ENCODE measurements at regions not wholly inside any gene's neighbourhood (a gene's known extent, or its start where the extent isn't known, plus 50 kb on each side); places are given as distances from the start of the nearest gene placed in this dataset.

DNA sequence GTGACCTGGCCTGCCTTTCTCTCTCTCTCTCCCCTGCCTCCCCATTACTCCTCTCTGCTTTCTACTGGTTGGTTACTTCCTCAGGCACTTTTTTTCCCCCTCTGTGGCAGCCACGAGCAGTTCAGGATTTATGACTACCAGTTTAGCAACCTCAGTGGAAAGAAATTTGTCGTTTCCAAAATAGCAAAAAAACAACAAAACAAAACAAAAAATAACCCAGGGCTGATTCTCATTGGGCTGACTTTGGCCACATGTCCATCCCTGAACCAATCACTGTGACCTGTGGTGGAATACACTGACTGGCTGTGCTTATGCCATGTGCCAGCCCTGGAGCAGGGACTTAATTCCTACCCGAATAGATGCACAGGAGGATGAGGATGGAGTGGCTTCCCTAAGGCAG, 137.4 kb downstream of the TFAP2C start:
- Histone ChIP-seq H3K79me2 (ENCODE audit: insufficient read depth, low read length) (no peaks in the 10 kb centered on the region), H3K27ac (ENCODE audit: low read depth, low read length) (no peak overlapping the region), H2AFZ (ENCODE audit: low read depth, low read length, poor library complexity, severe bottlenecking) (no peak overlapping the region), H3K27me3 (ENCODE audit: insufficient read depth, low read length) (no peaks in the 10 kb centered on the region), H3K9ac (ENCODE audit: low read length) (no peak overlapping the region), H3K9me2 (ENCODE audit: insufficient read depth) (no peaks in the 10 kb centered on the region), H3K4me3 (replicated peaks in 1 of 2; ENCODE audit: low read depth in 1 of 2, low read length in 2 of 2) (no peak overlapping the region), H3K9me3 (ENCODE audit: control insufficient read depth in 1 of 2, insufficient read depth in 1 of 2, low read depth in 1 of 2, low read length in 2 of 2) (no peaks in the 10 kb centered on the region), H3K4me2 (ENCODE audit: low read length) (no peak overlapping the region), H3K4me1 (ENCODE audit: control insufficient read depth in 1 of 2, insufficient read depth in 2 of 2, low read length in 2 of 2) (no peaks in the 10 kb centered on the region), H4K20me1 (ENCODE audit: insufficient read depth) (no peaks in the 10 kb centered on the region), H3K36me3 (ENCODE audit: control insufficient read depth in 1 of 2, insufficient read depth in 2 of 2, low read length in 2 of 2) (no peaks in the 10 kb centered on the region)
- BruUV-seq (replicated peaks) = no TSS peak
- intact Hi-C loops (cut with micrococcal nuclease) = no loop called here
- ChIA-PET POLR2A (no interaction called here), CTCF (no interaction called here), RAD21 (ENCODE audit: low non-redundant PET in 1 of 2, low total read pairs in 2 of 2, uncharacterized antibody in 2 of 2, unreplicated experiment in 2 of 2) (no interaction called here)
- ATAC-seq (no peak), DNase-seq (ENCODE audit: low read depth, low spot score) (no peak)
- TF ChIP-seq RAD21 (IDR thresholded peaks at IDR 0.05; ENCODE audit: low read depth) = no peak

DNA sequence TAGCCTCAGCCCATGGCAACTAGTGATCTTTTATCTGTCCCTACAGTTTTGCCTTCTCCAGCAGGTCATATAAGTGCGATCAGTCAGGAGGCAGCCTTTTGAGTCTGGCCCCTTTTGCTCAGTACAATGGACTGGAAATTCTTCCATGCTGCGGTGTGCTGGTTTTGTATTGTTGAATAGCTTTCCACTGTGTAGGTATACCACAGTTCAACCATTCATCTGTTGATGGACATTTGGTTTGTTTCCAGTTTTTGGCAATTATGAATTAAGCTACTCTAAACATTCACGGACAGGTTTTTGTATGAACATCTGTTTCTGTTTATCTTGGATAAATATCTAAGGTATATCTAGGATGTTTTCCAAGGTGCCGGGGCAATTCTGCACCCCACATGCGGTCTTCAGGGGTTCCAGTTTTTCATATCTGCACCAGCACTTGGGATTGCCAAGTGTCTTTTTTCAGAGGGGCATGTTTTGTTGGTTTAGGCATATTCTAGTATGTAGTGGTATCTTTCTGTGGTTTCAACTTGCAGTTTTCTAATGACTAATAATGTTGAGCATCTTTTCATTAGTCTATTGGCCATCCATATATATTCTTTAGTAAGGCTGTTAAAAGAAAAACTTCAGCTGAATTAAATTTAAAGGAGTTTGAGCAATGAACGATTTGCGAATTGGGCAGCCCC, 141.0 kb downstream of the TFAP2C start:
- H3K4me3 ChIP-seq (replicated peaks in 1 of 2; ENCODE audit: low read depth in 1 of 2, low read length in 2 of 2) = no peak overlapping the region
- ATAC-seq (no peak), DNase-seq (ENCODE audit: low read depth, low spot score) (no peak)
- no peak overlapping the region for H3K9ac ChIP-seq (ENCODE audit: low read length)
- ChIA-PET RAD21 (ENCODE audit: low non-redundant PET in 1 of 2, low total read pairs in 2 of 2, uncharacterized antibody in 2 of 2, unreplicated experiment in 2 of 2) (no interaction called here), CTCF (no interaction called here), POLR2A (no interaction called here)
- H3K9me2 ChIP-seq (ENCODE audit: insufficient read depth) = no peaks in the 10 kb centered on the region
- intact Hi-C loops (cut with micrococcal nuclease) = no loop called here
- no peak overlapping the region for H2AFZ ChIP-seq (ENCODE audit: low read depth, low read length, poor library complexity, severe bottlenecking)
- no peaks in the 10 kb centered on the region for H3K4me1 ChIP-seq (ENCODE audit: control insufficient read depth in 1 of 2, insufficient read depth in 2 of 2, low read length in 2 of 2)
- no peaks in the 10 kb centered on the region for H3K27me3 ChIP-seq (ENCODE audit: insufficient read depth, low read length)
- no peaks in the 10 kb centered on the region for H3K36me3 ChIP-seq (ENCODE audit: control insufficient read depth in 1 of 2, insufficient read depth in 2 of 2, low read length in 2 of 2)
- H4K20me1 ChIP-seq (ENCODE audit: insufficient read depth) = no peaks in the 10 kb centered on the region
- BruUV-seq (replicated peaks) = no TSS peak
- H3K79me2 ChIP-seq (ENCODE audit: insufficient read depth, low read length) = no peaks in the 10 kb centered on the region
- no peak overlapping the region for H3K27ac ChIP-seq (ENCODE audit: low read depth, low read length)
- no peaks in the 10 kb centered on the region for H3K9me3 ChIP-seq (ENCODE audit: control insufficient read depth in 1 of 2, insufficient read depth in 1 of 2, low read depth in 1 of 2, low read length in 2 of 2)
- no peak for TF ChIP-seq EZH2 (IDR thresholded peaks at IDR 0.05)
- no peak for TF ChIP-seq TCF7L2 (IDR thresholded peaks at IDR 0.05; ENCODE audit: borderline replicate concordance, extremely low read depth, insufficient read depth, insufficient read length)
- TF ChIP-seq ZNF274 (IDR thresholded peaks at IDR 0.05; ENCODE audit: low read depth, low read length) = no peak
- TF ChIP-seq YY1 (IDR thresholded peaks at IDR 0.05; ENCODE audit: extremely low read depth, insufficient replicate concordance, low read depth, low read length) = no peak
- no peak for TF ChIP-seq ZFX (IDR thresholded peaks at IDR 0.05)
- TF ChIP-seq MAX (IDR thresholded peaks at IDR 0.05) = no peak
- TF ChIP-seq RAD21 (IDR thresholded peaks at IDR 0.05; ENCODE audit: low read depth) = no peak
- TF ChIP-seq, protein P1, sequence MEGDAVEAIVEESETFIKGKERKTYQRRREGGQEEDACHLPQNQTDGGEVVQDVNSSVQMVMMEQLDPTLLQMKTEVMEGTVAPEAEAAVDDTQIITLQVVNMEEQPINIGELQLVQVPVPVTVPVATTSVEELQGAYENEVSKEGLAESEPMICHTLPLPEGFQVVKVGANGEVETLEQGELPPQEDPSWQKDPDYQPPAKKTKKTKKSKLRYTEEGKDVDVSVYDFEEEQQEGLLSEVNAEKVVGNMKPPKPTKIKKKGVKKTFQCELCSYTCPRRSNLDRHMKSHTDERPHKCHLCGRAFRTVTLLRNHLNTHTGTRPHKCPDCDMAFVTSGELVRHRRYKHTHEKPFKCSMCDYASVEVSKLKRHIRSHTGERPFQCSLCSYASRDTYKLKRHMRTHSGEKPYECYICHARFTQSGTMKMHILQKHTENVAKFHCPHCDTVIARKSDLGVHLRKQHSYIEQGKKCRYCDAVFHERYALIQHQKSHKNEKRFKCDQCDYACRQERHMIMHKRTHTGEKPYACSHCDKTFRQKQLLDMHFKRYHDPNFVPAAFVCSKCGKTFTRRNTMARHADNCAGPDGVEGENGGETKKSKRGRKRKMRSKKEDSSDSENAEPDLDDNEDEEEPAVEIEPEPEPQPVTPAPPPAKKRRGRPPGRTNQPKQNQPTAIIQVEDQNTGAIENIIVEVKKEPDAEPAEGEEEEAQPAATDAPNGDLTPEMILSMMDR (IDR thresholded peaks at IDR 0.05 in 2 of 3, conservative IDR thresholded peaks at IDR 0.05 in 1 of 3; ENCODE audit: borderline replicate concordance in 1 of 3, insufficient read depth in 1 of 3, low read depth in 2 of 3, low read length in 2 of 3) = no peak
- no peak for TF ChIP-seq CEBPB (IDR thresholded peaks at IDR 0.05; ENCODE audit: low read depth)
- TF ChIP-seq, protein P2, sequence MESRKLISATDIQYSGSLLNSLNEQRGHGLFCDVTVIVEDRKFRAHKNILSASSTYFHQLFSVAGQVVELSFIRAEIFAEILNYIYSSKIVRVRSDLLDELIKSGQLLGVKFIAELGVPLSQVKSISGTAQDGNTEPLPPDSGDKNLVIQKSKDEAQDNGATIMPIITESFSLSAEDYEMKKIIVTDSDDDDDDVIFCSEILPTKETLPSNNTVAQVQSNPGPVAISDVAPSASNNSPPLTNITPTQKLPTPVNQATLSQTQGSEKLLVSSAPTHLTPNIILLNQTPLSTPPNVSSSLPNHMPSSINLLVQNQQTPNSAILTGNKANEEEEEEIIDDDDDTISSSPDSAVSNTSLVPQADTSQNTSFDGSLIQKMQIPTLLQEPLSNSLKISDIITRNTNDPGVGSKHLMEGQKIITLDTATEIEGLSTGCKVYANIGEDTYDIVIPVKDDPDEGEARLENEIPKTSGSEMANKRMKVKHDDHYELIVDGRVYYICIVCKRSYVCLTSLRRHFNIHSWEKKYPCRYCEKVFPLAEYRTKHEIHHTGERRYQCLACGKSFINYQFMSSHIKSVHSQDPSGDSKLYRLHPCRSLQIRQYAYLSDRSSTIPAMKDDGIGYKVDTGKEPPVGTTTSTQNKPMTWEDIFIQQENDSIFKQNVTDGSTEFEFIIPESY (IDR thresholded peaks at IDR 0.05; ENCODE audit: extremely low read depth, insufficient replicate concordance, low read length) = no peak
- TF ChIP-seq CBX3 (IDR thresholded peaks at IDR 0.05; ENCODE audit: low read depth) = no peak
- no peak for TF ChIP-seq EGR1 (IDR thresholded peaks at IDR 0.05; ENCODE audit: low read depth)
- TF ChIP-seq JUND (IDR thresholded peaks at IDR 0.05) = no peak
- no peak for TF ChIP-seq SIN3A (IDR thresholded peaks at IDR 0.05; ENCODE audit: low read depth)
- TF ChIP-seq ELF1 (IDR thresholded peaks at IDR 0.05; ENCODE audit: borderline replicate concordance, low read depth) = no peak
- no peak for TF ChIP-seq SP1 (IDR thresholded peaks at IDR 0.05; ENCODE audit: low read depth)
- no peak for TF ChIP-seq EZH2phosphoT487 (IDR thresholded peaks at IDR 0.05; ENCODE audit: borderline replicate concordance)
- no peak for TF ChIP-seq FOSL1 (IDR thresholded peaks at IDR 0.05; ENCODE audit: low read depth)
- H3K4me2 ChIP-seq (ENCODE audit: low read length) = no peak overlapping the region
